Left cardiac atrium (tissue), 4 donors: ENCODE measurements at regions not wholly inside any gene's neighbourhood (a gene's known extent, or its start where the extent isn't known, plus 50 kb on each side); places are given as distances from the start of the nearest gene placed in this dataset.

Experiments
- ATAC-seq, 2 donors: fragments of 200-7000 bp; cut with Tn5 transposase; one replicate each; pipeline ENCODE4 v1.9.1; 2020; ENCODE audit warnings: mild to moderate bottlenecking in 2 of 2, moderate library complexity in 2 of 2
- DNase-seq: peaks from one replicate; pipeline ENCODE4 v3.0.0-alpha.2; 2020
- intact Hi-C, 2 donors: fragments of 100-400 bp; cut with DNase I; formaldehyde crosslinking; loops; one replicate each; pipeline versions ENCODE4 v1.14.1 to v1.15.1; 2022 to 2023
- donor health status: DM: no; HTN: yes; CAD: no.
- donor health status: DM: no; HTN: yes; CAD: no; lungs with severe emphysema.
- donor health status: DM: yes; HTN: yes; CAD: no.
- donor health status: Dilated cardiomyopathy.

GRCh38 chr1:30410153-30410851, 313.1 kb downstream of the MATN1 start:
- no peak for DNase-seq
- no peak for ATAC-seq
- intact Hi-C loops: loop anchor here in 1 of 2 donors (10.0 kb wide), 1 partner anchor 144 kb away; no protein-coding TSS in a partner anchor

DNA sequence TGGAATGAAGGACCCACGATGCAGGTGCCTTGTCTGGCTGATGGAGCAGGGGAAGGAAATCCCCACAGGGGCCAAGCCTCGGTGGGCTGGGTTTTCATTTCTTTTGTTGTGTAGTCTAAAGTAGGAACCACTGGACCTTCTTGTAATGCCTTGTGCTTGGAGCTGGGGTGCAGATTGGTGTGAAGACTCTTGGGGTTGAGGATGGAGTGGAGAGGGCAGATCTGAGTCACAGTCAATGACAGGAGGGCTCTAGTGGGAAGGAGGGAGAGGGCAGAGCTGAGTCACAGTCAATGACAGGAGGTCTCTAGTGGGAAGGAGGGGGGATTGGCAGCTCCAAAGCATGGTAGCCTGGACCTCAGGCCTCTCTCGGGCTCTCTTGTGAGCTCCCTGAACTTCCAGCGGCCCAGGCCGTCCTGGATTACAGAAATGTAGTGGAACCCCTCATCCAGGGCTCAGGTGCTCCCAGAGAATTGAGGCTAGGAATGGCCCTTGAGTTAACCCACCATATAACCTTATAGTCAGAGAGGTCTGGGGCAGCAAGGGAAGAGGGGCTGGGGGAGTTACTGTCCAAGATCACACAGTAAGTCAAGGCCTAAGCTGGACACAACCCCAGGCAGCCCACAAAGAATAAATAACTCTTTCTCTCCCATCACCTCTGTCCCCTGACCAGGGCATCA, 313.8 kb downstream of the MATN1 start:
- ATAC-seq (no peak), DNase-seq (no peak)
- intact Hi-C loops: loop anchor here (10.0 kb wide), 2 partner anchors 145 to 275 kb away; no protein-coding TSS in a partner anchor

GRCh38 chr1:30407865-30408580, 315.4 kb downstream of the MATN1 start:
- no peak for DNase-seq
- intact Hi-C loops: loop anchor here in 1 of 2 donors (10.0 kb wide), 1 partner anchor 277 kb away; no protein-coding TSS in a partner anchor
- ATAC-seq: peak in 1 of 2 donors; percentile 61

DNA sequence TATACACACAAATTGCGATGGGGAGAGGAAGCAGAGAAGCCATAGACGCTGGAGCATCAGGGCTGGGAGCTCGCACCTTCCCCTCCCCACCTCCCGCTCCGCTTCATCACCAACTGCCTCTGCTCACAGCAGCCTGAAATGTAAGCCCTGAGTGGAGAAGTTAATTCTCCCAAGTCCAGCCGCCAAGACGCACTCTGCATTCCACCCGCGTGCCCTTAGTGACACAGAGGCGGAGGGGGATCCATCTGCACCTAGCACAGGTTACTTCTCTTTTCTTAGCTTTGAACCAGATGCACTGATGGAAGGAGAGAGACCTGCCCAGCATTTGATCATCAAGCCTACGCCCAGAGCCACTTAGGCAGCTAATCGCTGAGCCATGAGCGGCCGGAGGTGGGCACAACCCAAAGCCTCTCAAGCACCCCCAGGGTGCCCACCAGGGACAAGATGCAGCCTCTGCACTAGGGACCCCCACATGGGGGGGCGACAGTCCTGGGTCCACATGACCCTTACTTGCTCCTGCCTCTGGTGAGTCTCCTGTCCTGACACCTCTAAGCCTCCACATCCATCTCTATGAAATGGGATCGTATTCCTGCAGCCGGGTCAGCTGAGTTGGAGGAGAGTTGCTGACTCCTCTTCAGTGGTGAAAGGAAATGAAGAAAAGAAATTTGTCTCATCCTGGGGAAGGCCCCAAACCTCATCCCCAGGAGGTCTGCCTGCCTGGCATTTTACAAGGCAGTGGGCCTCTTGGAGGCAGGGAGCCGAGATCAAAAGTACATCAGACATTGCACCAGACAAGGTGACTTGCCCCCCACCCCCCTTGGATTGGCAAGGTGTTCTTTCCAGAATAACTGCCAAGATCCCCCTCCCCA, 316.2 kb downstream of the MATN1 start:
- intact Hi-C loops: loop anchor here in 1 of 2 donors (10.0 kb wide), 1 partner anchor 278 kb away; no protein-coding TSS in a partner anchor
- no peak for DNase-seq
- no peak for ATAC-seq

DNA sequence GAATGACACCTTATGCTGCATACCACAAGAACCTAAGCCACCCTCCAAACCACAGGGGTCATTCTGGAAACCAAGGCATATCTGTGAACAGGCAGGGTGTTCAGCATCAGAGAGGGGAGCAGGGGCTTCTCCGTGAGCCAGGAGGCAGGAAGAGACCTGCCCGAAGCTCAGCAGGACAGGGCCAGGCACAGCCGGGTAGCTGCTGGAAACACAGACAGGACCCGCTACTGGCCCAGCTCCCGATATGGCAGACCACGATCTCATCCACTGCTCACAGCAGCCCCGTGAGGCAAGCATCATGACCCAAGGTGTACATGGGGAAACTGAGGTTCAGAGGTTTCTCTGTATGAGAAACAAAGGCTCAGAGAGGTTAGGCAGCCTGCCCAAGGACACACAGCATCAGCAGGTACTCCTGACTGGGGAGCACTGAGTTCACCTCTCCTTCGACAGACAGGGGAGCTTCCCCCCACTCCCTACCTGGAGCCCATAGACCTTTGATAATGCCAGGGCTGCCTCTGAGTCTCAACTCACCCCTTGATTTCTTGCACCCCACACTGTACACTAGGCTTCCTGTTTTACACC, 317.7 kb downstream of the MATN1 start:
- ATAC-seq (no peak), DNase-seq (no peak)
- intact Hi-C loops: loop anchor here in 1 of 2 donors (10.0 kb wide), 1 partner anchor 279 kb away; no protein-coding TSS in a partner anchor

DNA sequence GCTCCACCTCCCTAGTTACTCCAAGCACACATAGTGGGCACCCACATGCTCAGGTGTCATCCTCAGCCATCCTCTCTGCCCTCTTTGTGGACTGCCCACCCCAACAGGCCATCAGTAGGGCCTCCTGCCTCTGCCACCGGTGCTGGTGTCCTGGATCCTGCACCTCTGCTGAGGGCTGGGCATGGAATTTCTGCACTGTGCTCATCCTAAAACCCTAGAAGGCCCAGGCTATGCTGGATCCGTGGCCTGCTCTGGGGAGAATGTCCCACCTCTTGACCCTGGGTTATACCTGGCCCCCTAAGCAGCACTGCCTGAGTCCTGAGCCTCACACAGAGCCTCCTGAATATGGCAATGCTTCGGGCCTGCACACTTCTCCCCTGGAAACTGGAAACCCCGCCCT, 318.3 kb downstream of the MATN1 start:
- intact Hi-C loops: loop anchor here in 1 of 2 donors (10.0 kb wide), 1 partner anchor 280 kb away; no protein-coding TSS in a partner anchor
- ATAC-seq (no peak), DNase-seq (no peak)

DNA sequence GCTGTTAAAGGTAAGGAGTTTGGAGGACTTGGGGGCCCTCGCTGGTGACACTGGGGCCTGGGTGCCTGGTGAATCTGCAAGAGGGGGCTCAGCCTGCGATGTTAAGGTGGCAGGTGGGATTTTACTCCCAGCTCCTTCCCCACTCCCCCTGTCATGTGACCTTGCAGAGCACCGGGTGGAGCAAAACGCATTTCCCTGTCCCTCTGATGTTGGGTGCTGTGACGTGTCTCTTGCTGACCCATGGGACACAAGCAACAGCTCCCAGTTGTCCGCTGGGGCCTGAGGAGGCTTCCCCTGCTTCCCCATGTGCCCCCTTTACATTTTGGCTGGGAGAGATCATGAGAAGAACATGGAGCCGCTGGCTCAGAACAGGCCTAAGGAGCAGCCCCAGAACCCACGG, 319.0 kb downstream of the MATN1 start:
- intact Hi-C loops: loop anchor here in 1 of 2 donors (10.0 kb wide), 1 partner anchor 280 kb away; no protein-coding TSS in a partner anchor
- no peak for DNase-seq
- ATAC-seq: no peak

DNA sequence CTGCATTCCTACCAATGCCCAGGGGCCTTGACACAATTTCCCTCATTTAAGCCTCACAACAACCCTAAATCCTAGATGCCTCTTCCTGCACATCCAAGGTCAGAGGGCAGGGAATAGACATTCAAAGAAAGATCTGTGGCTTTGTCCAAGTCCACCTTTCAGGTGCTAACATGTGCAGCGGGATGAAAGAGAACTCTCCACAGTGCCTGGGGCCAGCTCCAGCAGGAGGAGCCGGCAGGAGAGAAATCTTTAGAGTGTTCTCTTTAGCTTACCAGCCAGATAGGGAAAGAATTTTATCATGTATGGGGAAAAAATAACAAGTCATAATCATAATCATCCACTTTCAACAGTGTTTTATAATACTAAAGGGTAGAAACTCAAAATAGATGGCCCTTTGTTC, 319.7 kb downstream of the MATN1 start:
- intact Hi-C loops: loop anchor here in 1 of 2 donors (10.0 kb wide), 1 partner anchor 281 kb away; no protein-coding TSS in a partner anchor
- no peak for ATAC-seq
- DNase-seq: no peak

- no peak for DNase-seq
- no peak for ATAC-seq
- intact Hi-C loops: loop anchor here in 1 of 2 donors (10.0 kb wide), 1 partner anchor 282 kb away; no protein-coding TSS in a partner anchor
Measured at GRCh38 chr1:30403061-30403645, 320.2 kb downstream of the MATN1 start.

DNA sequence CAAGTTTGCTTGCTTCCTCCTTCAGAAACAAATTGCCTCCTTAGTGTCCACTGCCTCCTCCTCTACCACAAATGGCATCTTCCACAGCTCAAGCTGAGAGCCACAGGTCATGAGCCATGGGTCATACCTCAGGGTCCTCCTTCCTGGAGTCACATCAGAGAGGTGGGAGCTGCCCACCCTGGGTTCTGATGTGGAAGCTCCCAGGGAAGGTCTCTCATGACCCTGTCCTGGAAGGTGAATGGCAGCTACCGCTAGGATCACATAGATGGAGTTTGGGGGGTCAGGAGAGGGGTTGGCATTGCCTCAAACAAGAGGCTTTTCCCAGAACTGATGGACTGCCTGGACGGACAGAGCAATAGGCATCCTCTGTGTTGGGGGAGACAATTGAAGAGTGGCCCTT, 321.4 kb downstream of the MATN1 start:
- intact Hi-C loops: loop anchor here in 1 of 2 donors (10.0 kb wide), 1 partner anchor 283 kb away; no protein-coding TSS in a partner anchor
- DNase-seq (no peak), ATAC-seq (no peak)

- intact Hi-C loops: loop anchor here in 1 of 2 donors (10.0 kb wide), 1 partner anchor 284 kb away; no protein-coding TSS in a partner anchor
- DNase-seq: no peak
- no peak for ATAC-seq
Measured at GRCh38 chr1:30400507-30400906, 322.9 kb downstream of the MATN1 start.

- intact Hi-C loops: no loop called here
- DNase-seq: no peak
- ATAC-seq: no peak
Measured at GRCh38 chr1:30399026-30399425, 324.4 kb downstream of the MATN1 start.

GRCh38 chr1:30397576-30397975, 325.8 kb downstream of the MATN1 start:
- peak; percentile 6 for DNase-seq
- ATAC-seq: no peak

DNA sequence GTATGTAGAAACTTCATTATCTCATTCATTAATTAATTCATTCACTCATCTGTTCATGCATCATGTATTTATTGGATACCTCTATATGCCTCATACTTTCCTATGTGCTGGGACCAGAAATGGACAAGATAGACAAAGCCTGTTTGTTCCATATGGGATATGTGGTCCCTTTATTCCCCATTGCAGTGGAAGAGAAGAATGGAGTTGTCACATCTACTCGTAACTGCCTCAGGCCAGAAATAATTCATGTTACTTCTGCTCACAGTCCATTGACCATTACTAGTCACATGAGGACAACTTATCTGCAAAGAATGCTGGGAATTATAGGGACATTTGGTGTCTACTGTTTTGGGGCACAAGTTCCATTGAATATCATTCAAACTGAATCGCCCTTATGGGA, 327.8 kb downstream of the MATN1 start:
- intact Hi-C loops: no loop called here
- DNase-seq (no peak), ATAC-seq (no peak)

More at GRCh38 chr1:30397576-30397975, 325.8 kb downstream of the MATN1 start:
- intact Hi-C loops: no loop called here

- intact Hi-C loops: no loop called here
- no peak for ATAC-seq
- DNase-seq: no peak
Measured at GRCh38 chr1:30388386-30388785, 335.0 kb downstream of the MATN1 start.

GRCh38 chr1:30386156-30386926, 337.0 kb downstream of the MATN1 start:
- intact Hi-C loops: no loop called here
- no peak for ATAC-seq
- no peak for DNase-seq
